ENCODE measurements at regions not wholly inside any gene's neighbourhood (a gene's known extent, or its start where the extent isn't known, plus 50 kb on each side); places are given as distances from the start of the nearest gene placed in this dataset.

DNA sequence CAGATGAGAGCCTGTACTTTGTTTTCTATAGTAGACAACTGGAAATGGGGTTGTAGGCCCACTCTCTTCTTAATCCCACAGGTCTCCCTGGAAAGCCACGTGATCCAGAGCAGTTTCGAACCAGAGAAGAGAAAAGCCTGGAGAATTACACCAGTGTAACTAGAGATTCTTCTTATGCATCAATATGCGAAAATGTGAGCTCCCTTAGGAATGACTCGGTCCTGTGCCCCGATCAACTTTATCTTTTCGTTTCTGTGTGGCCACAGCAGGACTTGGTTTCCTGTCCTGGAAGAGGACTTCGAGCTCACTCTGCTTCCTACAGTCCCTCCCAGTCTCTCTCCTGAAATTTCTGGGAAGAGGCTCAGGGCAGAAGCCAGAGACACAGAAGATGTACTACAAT is 73.8 kb upstream of the TPM1 start:
- no peak for DNase-seq

DNA sequence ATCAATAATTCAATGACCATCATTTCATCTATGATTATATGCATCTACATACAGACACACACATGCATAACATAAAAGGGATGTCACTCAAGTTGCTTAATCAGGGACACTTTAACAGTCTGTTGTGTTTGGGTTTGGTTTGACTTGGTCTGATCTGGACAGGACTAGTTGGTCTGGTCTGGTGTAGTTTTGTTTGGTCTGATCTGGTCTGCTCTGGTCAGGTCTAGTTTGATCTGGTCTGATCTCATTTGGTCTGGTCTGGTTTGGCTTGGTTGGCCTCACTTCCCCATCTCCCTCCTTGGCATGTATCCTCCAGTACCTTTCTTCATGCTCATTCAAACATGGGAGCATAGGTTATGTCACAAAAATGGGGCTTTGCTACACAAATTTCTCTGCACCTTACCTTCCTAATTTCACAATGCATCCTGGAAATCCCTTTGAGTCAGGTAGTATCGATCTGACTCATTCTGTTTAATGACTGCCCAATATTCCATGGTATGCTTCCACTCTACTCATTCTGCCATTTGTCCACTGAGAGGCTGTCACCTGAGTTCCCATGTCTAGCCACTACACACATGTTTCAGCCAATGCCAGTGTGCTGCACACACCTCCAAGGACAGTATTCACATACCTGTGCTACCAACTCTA is 73.0 kb upstream of the TPM1 start:
- no peak for DNase-seq

DNA sequence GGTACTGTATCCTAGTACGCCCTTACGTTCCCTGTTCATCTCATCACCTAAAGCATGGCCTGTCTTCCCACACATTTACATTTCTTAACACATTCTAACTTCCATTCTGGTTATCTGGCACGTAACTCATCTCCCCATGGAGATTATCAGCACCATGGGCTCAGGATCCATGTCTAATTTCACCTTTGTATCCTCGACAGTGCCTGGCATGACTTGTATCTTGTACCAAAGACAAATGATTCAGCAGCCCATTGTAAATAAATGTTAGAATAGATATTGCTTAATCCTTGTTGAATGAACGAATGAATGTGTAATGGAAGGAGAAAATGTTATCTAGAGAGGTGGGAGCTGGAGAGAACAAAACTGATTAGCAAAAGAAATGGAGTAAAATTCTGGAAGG is 69.7 kb upstream of the TPM1 start:
- DNase-seq, result no peak

DNA sequence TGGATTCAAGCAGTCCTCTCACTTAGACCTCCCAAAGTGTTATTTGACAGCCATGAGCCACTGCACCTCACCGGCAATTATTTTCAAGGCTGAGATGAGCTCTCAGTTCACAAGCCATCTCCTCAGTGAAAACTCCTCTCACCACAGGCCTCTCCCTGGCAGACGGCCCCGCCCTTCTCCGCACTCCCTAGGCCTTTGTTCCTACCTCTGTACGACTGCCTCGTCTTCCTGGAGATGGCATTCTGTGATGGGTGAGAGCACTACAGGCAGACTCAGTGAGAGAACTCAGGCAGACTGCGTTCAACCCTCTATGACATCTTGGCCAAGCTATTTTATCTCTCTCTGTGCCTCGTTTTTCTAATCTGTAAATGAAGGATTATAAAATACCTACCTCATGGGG is 67.0 kb upstream of the TPM1 start:
- no peak for DNase-seq

DNA sequence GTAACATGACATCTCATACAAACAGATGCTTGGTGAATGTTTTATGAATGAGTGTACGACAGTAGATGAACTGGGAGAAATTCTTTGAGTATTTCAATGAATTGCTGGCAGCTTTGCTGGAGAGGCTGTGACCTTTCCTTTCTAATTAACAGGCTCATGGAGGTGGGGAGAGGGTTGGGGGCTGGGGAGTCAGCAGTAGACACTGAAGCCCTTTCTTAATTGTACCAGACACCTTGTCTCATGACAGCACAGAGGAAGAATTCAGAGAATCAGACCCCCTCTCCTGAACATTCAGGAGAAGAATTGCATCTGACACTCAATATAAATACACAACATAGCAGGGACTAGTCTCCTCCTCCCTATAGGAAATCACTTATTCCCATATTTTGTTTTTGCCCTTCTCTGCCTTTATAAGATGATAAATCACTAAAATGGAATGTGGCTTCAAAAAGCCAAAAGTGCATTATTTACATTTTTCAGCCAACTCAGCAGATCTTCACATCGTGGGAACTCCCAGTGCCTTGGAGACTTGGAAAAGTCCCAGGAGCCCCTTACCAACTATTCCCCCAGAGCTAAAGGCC is 66.2 kb upstream of the TPM1 start:
- DNase-seq, result no peak

DNA sequence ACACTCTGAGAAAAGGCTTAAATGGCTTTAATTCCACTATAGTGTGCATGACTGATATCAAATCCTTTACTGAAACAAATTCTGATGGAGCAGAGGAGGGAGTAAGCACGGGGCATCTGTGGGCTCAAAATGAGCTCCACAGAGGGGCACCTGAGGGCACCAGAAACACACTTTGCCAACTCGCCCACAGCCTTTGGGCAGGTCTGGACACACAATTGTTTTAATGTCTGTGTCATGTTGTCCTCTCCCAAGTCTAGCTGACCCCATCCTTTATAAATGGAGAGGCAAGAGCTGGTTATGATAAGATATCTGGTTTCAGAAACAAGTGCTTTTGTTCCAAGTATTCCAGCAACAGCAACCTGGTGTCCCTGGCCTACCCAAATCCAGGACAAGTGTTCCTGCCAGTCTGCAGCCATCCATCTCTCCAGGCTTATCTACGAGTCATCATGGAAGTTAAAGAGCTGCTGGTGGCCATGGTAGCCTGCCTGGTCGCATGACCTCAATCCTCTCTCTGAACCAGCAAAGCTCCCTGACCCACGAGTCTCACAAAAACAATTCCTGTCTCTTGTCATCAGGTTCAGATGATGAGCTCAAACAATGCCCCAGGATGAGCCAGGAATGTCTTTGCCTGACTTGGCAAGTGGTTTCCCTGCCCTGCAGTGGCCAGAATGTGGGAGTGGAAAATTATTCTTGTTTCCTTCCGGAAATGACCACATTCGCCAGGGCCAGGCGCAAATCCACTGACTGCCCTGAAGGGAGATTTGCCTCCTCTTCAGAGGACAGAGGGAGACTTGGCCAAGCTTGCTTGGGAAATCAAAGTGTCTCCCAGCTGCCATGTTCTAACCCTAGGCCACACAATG is 64.4 kb upstream of the TPM1 start:
- peak in 1 of 2 experiments; percentile 1 for DNase-seq

DNA sequence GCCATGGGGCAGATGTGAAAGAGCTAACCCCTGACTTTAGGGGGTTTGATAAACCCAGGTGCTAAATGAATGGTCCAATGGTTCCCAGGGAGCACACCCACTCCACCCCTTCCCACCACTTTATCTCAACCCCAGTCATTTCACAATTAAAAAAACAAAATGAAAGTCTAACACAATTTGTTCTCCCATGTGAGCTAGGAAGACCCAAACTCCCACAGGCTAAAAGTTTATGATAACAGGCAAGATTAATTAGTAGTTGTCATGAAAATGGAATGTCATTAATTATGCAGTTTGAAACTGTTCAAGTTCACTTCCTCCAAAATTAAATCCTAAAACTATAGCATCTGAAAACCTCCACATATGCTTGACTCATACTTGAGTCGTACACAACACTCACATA is 63.3 kb upstream of the TPM1 start:
- DNase-seq, result no peak

DNA sequence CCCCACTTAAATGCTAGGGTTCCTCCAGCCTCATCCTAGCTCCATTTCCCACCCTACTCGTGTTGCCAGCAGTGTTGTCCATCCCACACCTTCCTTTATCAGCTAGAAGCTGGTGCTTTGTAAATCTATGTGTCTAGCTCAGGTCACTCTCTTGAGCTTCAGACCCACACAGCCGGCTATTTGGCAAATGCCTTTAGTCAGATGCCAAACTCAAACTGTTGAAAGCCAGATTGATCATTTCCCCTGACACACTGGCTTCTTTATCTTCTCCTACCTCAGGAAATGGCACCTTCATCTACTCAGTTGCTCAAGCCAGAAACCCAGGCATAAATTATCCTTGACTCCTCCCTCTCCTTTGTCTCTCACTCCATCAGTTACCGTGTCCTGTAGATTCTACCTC is 61.5 kb upstream of the TPM1 start:
- no peak for DNase-seq

DNA sequence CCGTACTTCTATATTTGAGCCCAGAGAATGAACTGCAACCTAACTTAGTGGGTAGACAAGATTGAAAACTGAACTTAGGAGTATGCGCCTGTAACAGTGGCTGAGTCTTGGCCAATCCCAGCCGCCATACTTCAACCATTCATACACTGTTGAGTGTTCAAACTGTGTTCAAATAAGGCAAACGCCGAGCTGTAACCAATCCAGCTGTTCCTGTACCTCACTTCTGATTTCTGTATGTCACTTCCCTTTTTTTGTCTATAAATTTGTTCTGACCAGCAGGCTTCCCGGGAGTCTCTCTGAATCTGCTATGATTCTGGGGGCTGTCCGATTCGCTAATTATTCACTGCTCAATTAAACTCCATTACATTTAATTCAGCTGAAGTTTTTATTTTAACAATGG is 58.6 kb upstream of the TPM1 start:
- no peak for DNase-seq

DNA sequence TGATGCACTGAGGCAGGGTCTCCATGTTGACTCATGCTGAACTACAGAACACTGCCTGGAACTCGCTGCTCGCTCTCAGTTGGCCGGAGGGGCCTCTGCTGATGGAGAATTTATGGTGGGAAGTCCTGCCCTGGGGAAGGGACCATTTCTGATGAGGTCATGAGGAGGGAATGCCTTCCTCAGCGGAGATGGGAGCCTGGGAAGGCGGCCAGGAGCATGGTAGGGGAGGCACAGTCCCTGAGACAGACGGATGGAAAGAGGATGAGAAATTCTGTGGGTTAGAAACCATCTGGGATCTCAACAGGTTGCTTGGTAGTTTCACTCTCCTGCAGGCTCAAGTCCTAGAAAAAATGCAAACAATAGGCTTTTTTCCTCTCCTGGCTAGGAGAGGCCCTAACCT is 56.8 kb upstream of the TPM1 start:
- DNase-seq, result peak in 1 of 2 experiments; percentile 7

DNA sequence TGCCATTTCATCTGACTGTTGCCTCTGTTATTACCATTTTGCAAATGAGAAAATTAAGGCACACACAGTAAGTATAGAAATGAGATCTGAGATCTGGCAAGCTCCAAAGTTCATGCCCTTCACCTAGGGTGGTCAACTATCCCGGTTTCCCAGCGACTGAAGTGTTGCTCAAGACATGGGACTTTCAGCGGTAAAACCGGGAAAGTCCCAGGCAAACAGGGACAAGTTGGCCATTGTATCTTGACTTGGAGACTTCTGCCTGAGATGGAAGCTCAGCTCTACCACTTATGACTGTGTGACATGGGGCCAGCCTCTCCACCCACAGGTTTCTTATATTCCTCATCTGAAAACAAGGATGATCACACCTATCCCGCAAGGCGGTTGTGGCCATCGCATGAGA is 55.6 kb upstream of the TPM1 start:
- DNase-seq, result no peak

DNA sequence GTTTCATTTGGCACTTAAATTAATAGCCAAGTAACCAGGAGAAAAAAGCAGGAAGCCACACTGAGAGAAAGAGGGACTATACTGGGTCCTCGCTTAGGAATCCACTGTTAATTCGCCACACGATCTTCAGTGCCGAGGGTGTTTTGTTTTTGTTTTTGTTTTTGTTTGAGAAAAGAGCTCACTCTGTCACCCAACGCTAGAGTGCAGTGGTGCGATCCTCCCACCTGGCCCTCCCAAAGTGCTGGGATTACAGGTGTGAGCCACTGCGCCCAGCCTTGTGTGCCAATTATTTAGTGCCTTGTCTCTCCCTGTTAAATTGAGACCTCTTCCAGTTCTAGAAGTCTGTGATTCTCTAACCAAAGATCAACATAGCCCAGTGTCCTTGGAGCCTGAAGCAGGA is 53.8 kb upstream of the TPM1 start:
- no peak for DNase-seq

DNA sequence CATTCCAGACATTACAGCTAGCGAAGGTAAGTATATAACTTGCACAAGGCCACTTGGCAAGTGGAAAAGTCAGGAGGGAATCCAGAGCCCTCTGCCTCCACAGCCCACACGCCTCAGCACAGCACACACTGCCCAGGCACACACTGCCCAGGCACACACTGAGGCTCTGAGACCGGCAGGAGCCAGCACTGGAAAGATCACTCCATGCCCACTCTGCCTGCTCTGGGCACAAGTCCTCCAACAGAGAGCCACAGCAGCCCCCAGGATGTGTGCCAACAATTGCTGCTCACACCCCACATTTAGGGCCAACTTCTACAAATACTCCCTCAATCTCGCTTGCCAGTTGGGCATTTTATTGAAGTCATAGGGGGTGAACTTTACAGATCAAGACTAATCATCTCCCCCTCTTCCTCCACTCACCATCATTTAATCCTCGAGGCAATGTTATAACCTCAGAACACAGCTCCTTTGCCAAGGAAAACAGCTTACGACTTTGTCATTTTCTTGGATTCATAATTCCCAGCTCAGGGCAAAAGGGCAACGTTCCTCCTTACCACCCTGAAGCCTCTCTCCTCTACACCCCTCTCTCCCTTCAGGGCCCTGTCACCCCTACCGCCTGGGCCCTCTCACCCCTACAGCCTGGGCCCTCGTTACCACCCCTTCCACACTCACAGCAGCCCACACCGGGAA is 53.0 kb upstream of the TPM1 start:
- DNase-seq, result no peak

DNA sequence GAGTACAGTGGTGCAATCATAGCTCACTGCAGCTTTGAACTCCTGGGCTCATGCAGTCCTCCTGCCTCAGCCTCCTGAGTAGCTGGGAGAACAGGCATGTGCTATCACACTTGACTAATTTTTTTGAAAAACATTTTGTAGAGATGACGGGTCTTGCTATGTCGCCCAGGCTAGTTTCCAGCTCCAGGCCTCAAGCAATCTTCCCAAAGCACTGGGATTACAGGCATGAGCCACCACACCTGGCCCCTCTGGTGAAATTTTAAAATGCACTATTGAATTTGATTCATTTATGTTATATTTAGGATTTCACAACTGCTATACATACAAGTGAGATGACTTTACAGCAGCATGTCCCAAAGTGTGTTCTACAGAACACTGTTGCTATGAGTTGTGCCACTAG is 50.8 kb upstream of the TPM1 start:
- no peak for DNase-seq

DNA sequence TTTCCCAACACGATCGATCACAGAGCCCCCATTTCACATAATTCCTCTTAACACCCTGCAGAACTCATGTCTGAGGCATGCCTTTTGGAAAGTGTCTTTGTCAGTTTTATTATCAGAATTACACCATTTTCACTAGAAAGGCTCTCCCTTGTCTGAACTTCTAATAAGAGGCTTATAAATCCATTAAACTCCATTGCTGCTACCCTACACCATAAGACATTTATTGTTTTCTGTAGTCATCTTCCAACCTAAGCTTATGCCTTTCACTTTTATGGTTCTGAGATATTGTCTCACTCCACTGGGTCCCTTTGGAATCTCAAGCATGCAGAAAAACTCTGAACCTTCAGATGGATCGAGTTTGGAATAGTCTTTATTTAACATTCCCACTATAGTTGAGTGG is 50.2 kb upstream of the TPM1 start:
- no peak for DNase-seq

Data from cerebellar nuclear complex (tissue), 1 donor.